HEK293 (cell line): ENCODE measurements at regions not wholly inside any gene's neighbourhood (a gene's known extent, or its start where the extent isn't known, plus 50 kb on each side); places are given as distances from the start of the nearest gene placed in this dataset.

Experiments
- KLF9 ChIP-seq: fragments of 450-650 bp; formaldehyde crosslinking; IDR thresholded peaks from 2 replicates; pipeline ENCODE4 v1.5.1; 2016; ENCODE audit warnings: missing biosample characterization, missing genetic modification characterization, low read depth
- ZBTB20 ChIP-seq: fragments of 450-650 bp; formaldehyde crosslinking; IDR thresholded peaks from 2 replicates; pipeline ENCODE4 v1.5.1; 2016; ENCODE audit warnings: missing biosample characterization, missing genetic modification characterization
- ZNF169 ChIP-seq: fragments of 450-650 bp; formaldehyde crosslinking; IDR thresholded peaks from 2 replicates; pipeline ENCODE4 v1.5.1; 2016; ENCODE audit warnings: missing biosample characterization, missing genetic modification characterization
- ZNF23 ChIP-seq: fragments of 450-650 bp; formaldehyde crosslinking; IDR thresholded peaks from 2 replicates; pipeline ENCODE4 v1.5.1; 2016; ENCODE audit warnings: missing biosample characterization, missing genetic modification characterization, borderline replicate concordance
- ZNF24 ChIP-seq: fragments of 450-650 bp; formaldehyde crosslinking; IDR thresholded peaks from 2 replicates; pipeline ENCODE4 v1.5.1; 2016; ENCODE audit warnings: missing biosample characterization, missing genetic modification characterization
- ZNF274 ChIP-seq, 2 experiments: fragments of 200-500 bp in 1 of 2; fragments of 450-650 bp in 1 of 2; sonication (Bioruptor generic) in 1 of 2; formaldehyde crosslinking in 1 of 2; IDR thresholded peaks; 2 replicates each; pipeline versions ENCODE4 v1.5.1 to v1.6.1; 2014 to 2016; ENCODE audit warnings: borderline replicate concordance in 1 of 2, inconsistent platforms in 1 of 2, low read length in 1 of 2, missing biosample characterization in 1 of 2, missing genetic modification characterization in 1 of 2
- TF ChIP-seq, protein P1 (sequence below): fragments of 450-650 bp; formaldehyde crosslinking; IDR thresholded peaks from 2 replicates; pipeline ENCODE4 v1.5.1; 2016; ENCODE audit warnings: missing biosample characterization, missing genetic modification characterization
- TF ChIP-seq, protein P2 (sequence below): fragments of 450-650 bp; formaldehyde crosslinking; IDR thresholded peaks from 2 replicates; pipeline ENCODE4 v1.5.1; 2017; ENCODE audit warnings: missing biosample characterization, missing genetic modification characterization

DNA sequence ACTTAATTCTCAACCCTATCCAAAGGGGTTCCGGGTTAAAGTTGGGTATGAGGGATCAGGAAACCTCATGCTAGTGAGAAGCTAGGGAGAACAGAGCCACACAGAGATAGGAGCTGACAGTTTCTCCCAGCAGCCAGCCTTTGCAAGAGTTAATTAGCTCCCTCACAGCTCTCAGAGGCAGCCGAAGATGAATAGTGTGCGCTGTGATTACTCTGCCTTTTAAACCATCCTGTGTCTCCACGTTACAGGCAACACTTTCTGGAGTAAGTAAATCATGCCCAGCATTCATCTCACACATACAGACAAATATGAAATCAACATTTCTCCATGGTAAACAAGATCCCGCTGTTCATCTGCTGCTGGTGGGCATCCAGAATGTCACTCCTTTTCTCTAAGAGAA, 429.6 kb downstream of the INSC start:
- TF ChIP-seq, protein P1, sequence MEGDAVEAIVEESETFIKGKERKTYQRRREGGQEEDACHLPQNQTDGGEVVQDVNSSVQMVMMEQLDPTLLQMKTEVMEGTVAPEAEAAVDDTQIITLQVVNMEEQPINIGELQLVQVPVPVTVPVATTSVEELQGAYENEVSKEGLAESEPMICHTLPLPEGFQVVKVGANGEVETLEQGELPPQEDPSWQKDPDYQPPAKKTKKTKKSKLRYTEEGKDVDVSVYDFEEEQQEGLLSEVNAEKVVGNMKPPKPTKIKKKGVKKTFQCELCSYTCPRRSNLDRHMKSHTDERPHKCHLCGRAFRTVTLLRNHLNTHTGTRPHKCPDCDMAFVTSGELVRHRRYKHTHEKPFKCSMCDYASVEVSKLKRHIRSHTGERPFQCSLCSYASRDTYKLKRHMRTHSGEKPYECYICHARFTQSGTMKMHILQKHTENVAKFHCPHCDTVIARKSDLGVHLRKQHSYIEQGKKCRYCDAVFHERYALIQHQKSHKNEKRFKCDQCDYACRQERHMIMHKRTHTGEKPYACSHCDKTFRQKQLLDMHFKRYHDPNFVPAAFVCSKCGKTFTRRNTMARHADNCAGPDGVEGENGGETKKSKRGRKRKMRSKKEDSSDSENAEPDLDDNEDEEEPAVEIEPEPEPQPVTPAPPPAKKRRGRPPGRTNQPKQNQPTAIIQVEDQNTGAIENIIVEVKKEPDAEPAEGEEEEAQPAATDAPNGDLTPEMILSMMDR (tag by site-specific recombination) = no peak
- TF ChIP-seq ZNF23 (no peak), KLF9 (tag by site-specific recombination) (no peak), ZNF24 (tag by site-specific recombination) (no peak), ZBTB20 (tag by site-specific recombination) (no peak), ZNF169 (tag by site-specific recombination) (no peak), ZNF274 (IDR thresholded peaks at IDR 0.05; ENCODE audit: low read length) (no peak), ZNF274 (tag by site-specific recombination; IDR thresholded peaks at IDR 0.05; ENCODE audit: borderline replicate concordance) (no peak)
- TF ChIP-seq, protein P2, sequence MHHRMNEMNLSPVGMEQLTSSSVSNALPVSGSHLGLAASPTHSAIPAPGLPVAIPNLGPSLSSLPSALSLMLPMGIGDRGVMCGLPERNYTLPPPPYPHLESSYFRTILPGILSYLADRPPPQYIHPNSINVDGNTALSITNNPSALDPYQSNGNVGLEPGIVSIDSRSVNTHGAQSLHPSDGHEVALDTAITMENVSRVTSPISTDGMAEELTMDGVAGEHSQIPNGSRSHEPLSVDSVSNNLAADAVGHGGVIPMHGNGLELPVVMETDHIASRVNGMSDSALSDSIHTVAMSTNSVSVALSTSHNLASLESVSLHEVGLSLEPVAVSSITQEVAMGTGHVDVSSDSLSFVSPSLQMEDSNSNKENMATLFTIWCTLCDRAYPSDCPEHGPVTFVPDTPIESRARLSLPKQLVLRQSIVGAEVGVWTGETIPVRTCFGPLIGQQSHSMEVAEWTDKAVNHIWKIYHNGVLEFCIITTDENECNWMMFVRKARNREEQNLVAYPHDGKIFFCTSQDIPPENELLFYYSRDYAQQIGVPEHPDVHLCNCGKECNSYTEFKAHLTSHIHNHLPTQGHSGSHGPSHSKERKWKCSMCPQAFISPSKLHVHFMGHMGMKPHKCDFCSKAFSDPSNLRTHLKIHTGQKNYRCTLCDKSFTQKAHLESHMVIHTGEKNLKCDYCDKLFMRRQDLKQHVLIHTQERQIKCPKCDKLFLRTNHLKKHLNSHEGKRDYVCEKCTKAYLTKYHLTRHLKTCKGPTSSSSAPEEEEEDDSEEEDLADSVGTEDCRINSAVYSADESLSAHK (tag by site-specific recombination) = no peak
